ENCODE measurements at regions not wholly inside any gene's neighbourhood (a gene's known extent, or its start where the extent isn't known, plus 50 kb on each side); places are given as distances from the start of the nearest gene placed in this dataset.
"Not testable (repeated sequence)": the region's sequence is repeated elsewhere in the genome, so short reads cannot be mapped to it uniquely, and the experiment has no call there.

- no peak for DNase-seq
Measured at GRCh38 chr2:16037808-16038457, 97.6 kb downstream of the MYCN start.

- DNase-seq, result no peak
Measured at GRCh38 chr2:16036951-16037350, 96.6 kb downstream of the MYCN start.

- no peak for DNase-seq
Measured at GRCh38 chr2:16035747-16036745, 95.7 kb downstream of the MYCN start.

- no peak for DNase-seq
Measured at GRCh38 chr2:16034975-16035746, 94.8 kb downstream of the MYCN start.

GRCh38 chr2:16034151-16034974 is 94.0 kb downstream of the MYCN start:
- DNase-seq, result peak; percentile 22

- no peak for DNase-seq
Measured at GRCh38 chr2:16033032-16033293, 92.6 kb downstream of the MYCN start.

GRCh38 chr2:16032282-16033031 is 92.1 kb downstream of the MYCN start:
- no peak for DNase-seq

GRCh38 chr2:16031848-16032159 is 91.5 kb downstream of the MYCN start:
- no peak for DNase-seq

- DNase-seq, result no peak
Measured at GRCh38 chr2:16031058-16031847, 90.9 kb downstream of the MYCN start.

GRCh38 chr2:16030206-16031057 is 90.1 kb downstream of the MYCN start:
- no peak for DNase-seq

GRCh38 chr2:16028644-16029043 is 88.3 kb downstream of the MYCN start:
- DNase-seq, result no peak

GRCh38 chr2:16026816-16027501 is 86.6 kb downstream of the MYCN start:
- peak; percentile 66 for DNase-seq

GRCh38 chr2:16025876-16026640 is 85.7 kb downstream of the MYCN start:
- no peak for DNase-seq

GRCh38 chr2:16025211-16025875 is 85.0 kb downstream of the MYCN start:
- DNase-seq, result no peak

GRCh38 chr2:16024628-16025027 is 84.3 kb downstream of the MYCN start:
- DNase-seq, result not testable (repeated sequence)

- DNase-seq, result no peak
Measured at GRCh38 chr2:16023506-16024360, 83.4 kb downstream of the MYCN start.

- no peak for DNase-seq
Measured at GRCh38 chr2:16022548-16023240, 82.3 kb downstream of the MYCN start.

Data from RPMI8226 (cell line).